Body of pancreas (tissue), 4 donors: ENCODE measurements at regions not wholly inside any gene's neighbourhood (a gene's known extent, or its start where the extent isn't known, plus 50 kb on each side); places are given as distances from the start of the nearest gene placed in this dataset.

Source experiments
- POLR2A ChIP-seq, 3 donors: fragments of 450-650 bp; IDR thresholded peaks; one replicate each; pipeline ENCODE4 v1.6.1; 2016; ENCODE audit warnings: antibody characterized with exemption in 3 of 3, mild to moderate bottlenecking in 2 of 3
- TF ChIP-seq, protein P1 (sequence below), 7 experiments: fragments of 450-650 bp in 4 of 7; fragments of 200-600 bp in 3 of 7; sonication (generic) in 3 of 7; IDR thresholded peaks; one replicate each; pipeline ENCODE4 v1.5.1; 2016 to 2019; ENCODE audit warnings: antibody characterized with exemption in 7 of 7

DNA sequence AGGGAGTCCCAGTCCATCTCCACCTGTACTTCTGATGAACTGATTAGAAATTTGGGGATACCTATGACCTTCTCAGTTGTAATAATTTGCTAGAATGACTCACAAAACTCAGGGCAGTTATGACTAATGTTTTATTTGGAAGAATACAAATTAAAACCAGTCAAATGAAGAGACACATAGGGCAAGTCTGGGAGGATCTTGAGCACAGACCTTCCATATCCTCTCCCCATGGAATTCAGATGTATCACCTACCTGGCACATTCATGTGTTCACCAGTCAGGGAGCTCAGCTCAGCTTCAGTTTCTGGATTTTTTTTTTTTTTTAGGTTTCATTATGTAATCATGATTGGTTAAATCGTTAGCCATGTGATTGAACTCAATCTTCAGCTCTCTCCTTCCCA lies 247.7 kb downstream of the VGLL3 start:
- TF ChIP-seq, protein P1, sequence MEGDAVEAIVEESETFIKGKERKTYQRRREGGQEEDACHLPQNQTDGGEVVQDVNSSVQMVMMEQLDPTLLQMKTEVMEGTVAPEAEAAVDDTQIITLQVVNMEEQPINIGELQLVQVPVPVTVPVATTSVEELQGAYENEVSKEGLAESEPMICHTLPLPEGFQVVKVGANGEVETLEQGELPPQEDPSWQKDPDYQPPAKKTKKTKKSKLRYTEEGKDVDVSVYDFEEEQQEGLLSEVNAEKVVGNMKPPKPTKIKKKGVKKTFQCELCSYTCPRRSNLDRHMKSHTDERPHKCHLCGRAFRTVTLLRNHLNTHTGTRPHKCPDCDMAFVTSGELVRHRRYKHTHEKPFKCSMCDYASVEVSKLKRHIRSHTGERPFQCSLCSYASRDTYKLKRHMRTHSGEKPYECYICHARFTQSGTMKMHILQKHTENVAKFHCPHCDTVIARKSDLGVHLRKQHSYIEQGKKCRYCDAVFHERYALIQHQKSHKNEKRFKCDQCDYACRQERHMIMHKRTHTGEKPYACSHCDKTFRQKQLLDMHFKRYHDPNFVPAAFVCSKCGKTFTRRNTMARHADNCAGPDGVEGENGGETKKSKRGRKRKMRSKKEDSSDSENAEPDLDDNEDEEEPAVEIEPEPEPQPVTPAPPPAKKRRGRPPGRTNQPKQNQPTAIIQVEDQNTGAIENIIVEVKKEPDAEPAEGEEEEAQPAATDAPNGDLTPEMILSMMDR (IDR thresholded peaks at IDR 0.05), result no peak
- no peak for TF ChIP-seq POLR2A (IDR thresholded peaks at IDR 0.05)
